Lung (tissue), 11 donors: ENCODE measurements at regions not wholly inside any gene's neighbourhood (a gene's known extent, or its start where the extent isn't known, plus 50 kb on each side); places are given as distances from the start of the nearest gene placed in this dataset.

Source experiments
- ATAC-seq: fragments of 200-7000 bp; cut with Tn5 transposase; one replicate; pipeline ENCODE4 v1.9.1; 2020; ENCODE audit warnings: moderate number of reproducible peaks; ENCODE audit not compliant: insufficient read depth, low FRiP score
- DNase-seq, 3 donors: peaks; one replicate each; pipeline ENCODE4 v3.0.0-alpha.2; 2013 to 2017
- H3K27ac ChIP-seq, 2 donors: one replicate each; pipeline ENCODE4 v1.5.1; 2013; ENCODE audit warnings: mild to moderate bottlenecking in 2 of 2, moderate library complexity in 2 of 2, control low read depth in 1 of 2, inconsistent platforms in 1 of 2, low read depth in 1 of 2, low read length in 1 of 2
- H3K27me3 ChIP-seq, 3 donors: one replicate each; pipeline ENCODE4 v1.5.1; 2013; ENCODE audit warnings: low read length in 2 of 3; ENCODE audit not compliant: control insufficient read depth in 3 of 3, insufficient read depth in 3 of 3
- H3K36me3 ChIP-seq, 4 donors: one replicate each; pipeline ENCODE4 v1.5.1; 2013; ENCODE audit warnings: low read length in 4 of 4, mild to moderate bottlenecking in 1 of 4, moderate library complexity in 1 of 4; ENCODE audit not compliant: control insufficient read depth in 4 of 4, insufficient read depth in 4 of 4
- H3K4me1 ChIP-seq, 5 donors: one replicate each; pipeline ENCODE4 v1.5.1; 2013; ENCODE audit warnings: low read length in 5 of 5, mild to moderate bottlenecking in 2 of 5, moderate library complexity in 1 of 5; ENCODE audit not compliant: control insufficient read depth in 5 of 5, insufficient read depth in 5 of 5
- H3K4me3 ChIP-seq: one replicate; pipeline ENCODE4 v1.5.1; 2013; ENCODE audit warnings: mild to moderate bottlenecking, control low read depth, moderate library complexity
- H3K9ac ChIP-seq, 2 donors: one replicate each; pipeline ENCODE4 v1.5.1; 2013; ENCODE audit warnings: low read length in 2 of 2, control low read depth in 1 of 2; ENCODE audit not compliant: insufficient read depth in 1 of 2
- H3K9me3 ChIP-seq, 4 donors: one replicate each; pipeline ENCODE4 v1.5.1; 2013; ENCODE audit warnings: low read length in 3 of 4, mild to moderate bottlenecking in 1 of 4, moderate library complexity in 1 of 4; ENCODE audit not compliant: control insufficient read depth in 4 of 4, insufficient read depth in 3 of 4
- CTCF ChIP-seq: IDR thresholded peaks from 2 replicates; pipeline ENCODE4 v1.5.1; 2012; ENCODE audit warnings: mild to moderate bottlenecking; ENCODE audit errors: control extremely low read depth, extremely low read depth
- WGBS, 2 donors: extraction: QIAGEN DNeasy Blood & Tissue Kit; methylation state at CpG; one replicate each; pipeline ENCODE4 v1.1.7; 2013; 5-methylcytosine and 5-hydroxymethylcytosine counted together
- donor health status: control.
- donor health status: control.
- donor health status: Bipolar disorder and iron deficiency.
- donor health status: healthy.
- donor health status: DM: yes; HTN: yes; CAD: no.

DNA sequence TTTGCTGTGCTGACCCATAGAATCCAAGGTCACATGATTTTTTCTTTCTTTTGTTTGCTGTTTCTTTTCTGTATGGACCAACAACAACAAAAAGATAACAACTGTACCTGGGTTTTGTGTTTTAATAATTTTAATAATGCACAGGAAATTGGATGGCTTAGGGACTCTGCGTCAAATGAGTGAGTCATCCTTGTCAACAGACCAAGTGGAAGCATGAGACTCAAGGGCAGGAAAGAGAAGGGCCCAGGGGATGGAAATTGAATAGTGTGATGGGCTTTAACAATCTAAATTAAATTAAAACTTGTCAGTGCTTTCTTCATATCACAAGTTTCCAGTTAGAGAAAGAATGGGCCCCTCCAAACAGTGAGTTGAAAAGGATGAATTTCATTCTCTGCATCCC is 413.0 kb downstream of the PREX1 start:
- Histone ChIP-seq H3K27ac (no peak overlapping the region), H3K9ac (no peak overlapping the region), H3K9me3 (peaks cover 0 to 2% (median 0%) of the 10 kb centered on the region in 4 donors), H3K36me3 (no peaks in the 10 kb centered on the region), H3K4me3 (no peak overlapping the region), H3K27me3 (peaks cover 0 to 17% (median 5%) of the 10 kb centered on the region in 3 donors), H3K4me1 (no peaks in the 10 kb centered on the region)
- WGBS, 2 donors = 75 to 76% methylated on average over 1 of the region's 1 CpG
- ATAC-seq (no peak), DNase-seq (no peak)
- TF ChIP-seq CTCF = no peak

DNA sequence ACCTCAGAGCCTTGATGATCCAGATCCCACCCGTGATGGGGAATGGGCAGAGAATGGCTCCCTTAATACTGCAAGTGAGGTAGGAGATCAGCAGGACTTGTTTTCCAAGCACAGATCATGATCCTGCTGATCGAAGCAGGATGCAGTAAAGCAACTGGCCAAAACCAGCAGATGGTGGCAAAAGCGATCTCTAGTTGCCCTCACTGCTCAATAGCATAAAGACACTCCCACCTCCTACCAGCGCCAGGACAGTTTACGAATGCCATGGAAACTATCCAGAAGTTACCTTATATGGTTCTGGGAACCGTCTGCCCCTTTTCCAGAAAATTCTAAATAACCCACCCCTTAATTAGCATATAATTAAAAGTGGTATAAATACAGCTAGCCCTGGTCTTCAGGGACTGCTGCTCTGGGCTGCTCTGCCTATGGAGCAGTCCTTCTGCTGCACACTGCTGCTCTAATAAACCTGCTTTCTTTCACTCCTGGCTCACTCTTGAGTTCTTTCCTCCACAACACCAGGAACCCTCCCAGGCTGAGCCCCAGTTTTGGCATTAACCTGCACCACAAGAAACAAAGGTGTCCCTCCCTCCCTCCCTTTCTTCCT is 415.8 kb downstream of the PREX1 start:
- 78 to 87% methylated on average over 6 of the region's 6 CpGs for WGBS, 2 donors
- TF ChIP-seq CTCF = no peak

DNA sequence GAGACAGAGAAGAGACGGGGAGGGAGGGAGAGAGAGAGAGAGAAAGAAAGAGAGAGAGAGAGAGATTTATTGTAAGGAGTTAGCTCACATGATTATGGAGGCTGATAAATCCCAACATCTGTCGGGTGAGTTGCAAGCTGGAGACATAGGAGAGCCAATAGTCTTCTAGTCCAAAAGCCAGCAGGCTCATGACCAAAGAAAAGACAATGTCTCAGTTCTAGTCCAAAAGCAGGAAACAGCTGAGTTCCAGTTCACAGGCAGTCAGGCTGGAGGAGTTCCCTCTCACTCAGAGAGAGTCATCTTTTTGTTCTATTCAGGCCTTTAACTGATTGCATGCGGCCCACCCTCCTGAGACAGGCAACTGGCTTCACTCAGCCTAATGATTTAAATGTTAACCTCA is 416.6 kb downstream of the PREX1 start:
- DNase-seq = no peak
- TF ChIP-seq CTCF = no peak
- Histone ChIP-seq H3K4me1 (no peaks in the 10 kb centered on the region), H3K9ac (no peak overlapping the region), H3K9me3 (peaks cover 0 to 2% (median 0%) of the 10 kb centered on the region in 4 donors), H3K36me3 (no peaks in the 10 kb centered on the region), H3K27me3 (peaks cover 0 to 20% (median 8%) of the 10 kb centered on the region in 3 donors), H3K4me3 (no peak overlapping the region), H3K27ac (no peak overlapping the region)
- WGBS, 2 donors = 78 to 83% methylated on average over 3 of the region's 3 CpGs
- ATAC-seq = no peak

More for the DNA sequence above, 415.8 kb downstream of the PREX1 start:
- ATAC-seq = no peak
- no peak overlapping the region for H3K27ac ChIP-seq
- no peak overlapping the region for H3K9ac ChIP-seq
- H3K36me3 ChIP-seq = no peaks in the 10 kb centered on the region
- no peaks in the 10 kb centered on the region for H3K4me1 ChIP-seq
- H3K4me3 ChIP-seq = no peak overlapping the region
- DNase-seq = no peak
- H3K9me3 ChIP-seq = peaks cover 0 to 2% (median 0%) of the 10 kb centered on the region in 4 donors
- peaks cover 0 to 20% (median 8%) of the 10 kb centered on the region in 3 donors for H3K27me3 ChIP-seq

DNA sequence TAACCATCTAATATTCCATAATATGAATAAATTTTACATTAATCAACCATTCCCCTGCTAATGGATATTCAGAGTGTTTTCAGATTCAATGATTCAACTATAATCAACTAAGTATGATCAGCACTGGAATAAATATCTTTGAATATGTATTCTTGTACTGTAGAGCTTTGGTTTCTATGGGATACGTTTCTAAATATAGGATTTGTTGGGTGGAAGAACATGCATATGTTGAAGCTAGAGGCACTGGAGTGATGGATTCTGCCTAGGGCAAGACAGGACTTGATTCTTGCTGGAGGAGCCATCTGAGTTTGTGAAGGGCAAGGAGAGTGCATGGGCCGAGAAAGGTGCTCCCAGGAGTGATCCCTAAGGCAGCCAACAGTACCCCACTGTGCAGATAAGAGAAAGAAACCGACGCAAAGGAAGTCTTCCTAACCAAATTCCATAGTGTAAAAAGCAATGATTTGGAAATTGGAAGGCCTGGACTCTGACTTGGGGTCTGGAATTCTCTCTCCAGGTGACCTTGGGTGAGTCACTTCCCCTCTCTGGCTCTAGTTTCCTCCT is 418.7 kb downstream of the PREX1 start:
- no peaks in the 10 kb centered on the region for H3K36me3 ChIP-seq
- no peak for TF ChIP-seq CTCF
- no peak for DNase-seq
- no peaks in the 10 kb centered on the region for H3K4me1 ChIP-seq
- no peak overlapping the region for H3K4me3 ChIP-seq
- ATAC-seq = no peak
- no peak overlapping the region for H3K27ac ChIP-seq
- peaks cover 0 to 20% (median 8%) of the 10 kb centered on the region in 3 donors for H3K27me3 ChIP-seq
- WGBS, 2 donors = 87 to 93% methylated on average over 4 of the region's 4 CpGs
- peaks cover 0 to 2% (median 0%) of the 10 kb centered on the region in 4 donors for H3K9me3 ChIP-seq
- H3K9ac ChIP-seq = no peak overlapping the region
